GM12865 (cell line): ENCODE measurements at regions not wholly inside any gene's neighbourhood (a gene's known extent, or its start where the extent isn't known, plus 50 kb on each side); places are given as distances from the start of the nearest gene placed in this dataset.
A peak's percentile ranks its signal among the peaks of the same experiment; 100 is the strongest.

Experiments used
- DNase-seq: peaks from one replicate; pipeline ENCODE4 v3.0.0; 2010; ENCODE audit warnings: low read depth
- H3K4me3 ChIP-seq: 2 replicates; pipeline ENCODE4 v1.5.1; 2011; ENCODE audit warnings: mild to moderate bottlenecking, low read depth, low read length, control low read depth
- TF ChIP-seq, protein P1 (sequence below): IDR thresholded peaks from 2 replicates; pipeline ENCODE4 v1.5.1; 2011; ENCODE audit warnings: low read length, control low read depth, low read depth, inconsistent platforms; ENCODE audit not compliant: insufficient read depth; ENCODE audit errors: missing control alignments

DNA sequence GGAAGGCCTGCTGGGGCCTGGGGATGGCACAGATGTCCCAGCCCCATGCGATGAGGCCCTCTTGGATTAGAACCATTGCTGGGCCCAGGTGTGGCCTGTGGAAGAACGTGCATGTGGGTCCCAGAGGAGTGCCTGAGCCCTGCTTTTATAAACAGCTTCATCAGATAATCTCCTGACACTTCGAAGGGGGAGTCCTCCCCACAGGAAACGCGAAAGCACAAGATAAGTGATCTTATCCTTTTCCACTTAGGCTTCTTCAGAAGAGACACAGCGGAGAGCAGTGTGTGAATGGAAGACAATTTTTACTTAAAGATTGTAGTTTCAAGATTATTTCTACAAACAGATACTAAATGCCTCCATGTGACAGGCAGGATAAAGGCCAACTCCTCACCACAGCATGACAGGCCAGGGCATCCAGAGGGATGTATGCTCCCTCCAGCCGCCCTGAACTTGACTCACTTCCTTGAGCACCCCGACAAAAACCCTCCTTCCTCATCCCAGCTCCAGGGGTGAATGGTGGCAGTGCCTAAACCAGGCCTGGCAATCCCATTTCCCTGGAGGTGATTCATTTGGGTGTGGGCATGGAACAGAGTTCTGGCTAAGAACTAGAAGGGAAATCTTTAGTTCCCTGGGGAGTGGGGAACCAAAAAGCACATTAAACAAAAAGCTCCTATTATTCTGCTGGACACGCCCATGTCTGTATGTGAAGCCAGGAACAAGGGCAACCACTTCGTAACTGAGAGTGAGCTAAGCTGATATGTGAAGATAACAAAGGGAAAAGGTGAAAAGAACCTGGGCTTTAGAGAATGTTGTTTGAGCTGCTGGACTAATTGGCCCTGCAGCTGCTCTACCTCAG lies 56.2 kb upstream of the TMEM163 start:
- DNase-seq, result no peak
- TF ChIP-seq, protein P1, sequence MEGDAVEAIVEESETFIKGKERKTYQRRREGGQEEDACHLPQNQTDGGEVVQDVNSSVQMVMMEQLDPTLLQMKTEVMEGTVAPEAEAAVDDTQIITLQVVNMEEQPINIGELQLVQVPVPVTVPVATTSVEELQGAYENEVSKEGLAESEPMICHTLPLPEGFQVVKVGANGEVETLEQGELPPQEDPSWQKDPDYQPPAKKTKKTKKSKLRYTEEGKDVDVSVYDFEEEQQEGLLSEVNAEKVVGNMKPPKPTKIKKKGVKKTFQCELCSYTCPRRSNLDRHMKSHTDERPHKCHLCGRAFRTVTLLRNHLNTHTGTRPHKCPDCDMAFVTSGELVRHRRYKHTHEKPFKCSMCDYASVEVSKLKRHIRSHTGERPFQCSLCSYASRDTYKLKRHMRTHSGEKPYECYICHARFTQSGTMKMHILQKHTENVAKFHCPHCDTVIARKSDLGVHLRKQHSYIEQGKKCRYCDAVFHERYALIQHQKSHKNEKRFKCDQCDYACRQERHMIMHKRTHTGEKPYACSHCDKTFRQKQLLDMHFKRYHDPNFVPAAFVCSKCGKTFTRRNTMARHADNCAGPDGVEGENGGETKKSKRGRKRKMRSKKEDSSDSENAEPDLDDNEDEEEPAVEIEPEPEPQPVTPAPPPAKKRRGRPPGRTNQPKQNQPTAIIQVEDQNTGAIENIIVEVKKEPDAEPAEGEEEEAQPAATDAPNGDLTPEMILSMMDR, result no peak
- H3K4me3 ChIP-seq, result no peak overlapping the region

DNA sequence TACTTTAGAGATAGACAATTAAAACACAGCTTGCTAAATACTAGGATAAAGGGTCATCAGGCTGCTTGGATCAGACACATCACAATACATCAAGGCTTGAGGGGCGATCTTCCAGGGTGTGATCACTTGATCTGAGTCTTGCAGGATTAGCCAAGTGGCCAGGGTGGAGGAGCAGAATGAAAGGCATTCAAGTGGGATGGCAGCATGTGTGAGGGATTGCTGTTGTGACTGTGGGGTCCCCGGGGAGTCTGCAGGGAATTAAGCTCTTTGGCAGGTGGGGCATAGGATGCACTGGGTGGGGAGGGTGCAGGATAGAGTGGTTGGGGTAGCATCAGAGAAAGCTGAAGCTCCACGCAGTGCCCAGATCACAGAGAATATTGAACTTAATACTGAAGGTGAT lies 58.0 kb upstream of the TMEM163 start:
- no peak overlapping the region for H3K4me3 ChIP-seq
- no peak for DNase-seq
- TF ChIP-seq, protein P1, result no peak

DNA sequence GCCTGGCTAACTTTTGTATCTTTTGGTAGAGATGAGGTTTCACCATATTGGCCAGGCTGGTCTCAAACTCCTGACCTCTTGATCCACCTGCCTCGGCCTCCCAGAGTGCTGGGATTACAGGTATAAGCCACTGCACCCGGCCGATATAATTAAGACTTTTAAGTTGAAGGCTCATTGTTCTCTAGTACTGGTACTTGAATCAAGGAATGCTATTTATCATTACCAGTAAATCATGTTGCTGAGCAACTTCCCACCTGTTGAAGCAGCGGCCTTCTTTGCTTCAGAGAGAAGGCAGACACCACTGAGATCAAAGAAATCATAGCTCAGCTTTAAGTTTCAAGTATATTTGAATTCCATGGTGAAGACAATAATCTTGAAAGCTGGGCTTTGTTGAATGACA lies 58.8 kb upstream of the TMEM163 start:
- no peak overlapping the region for H3K4me3 ChIP-seq
- TF ChIP-seq, protein P1, result no peak
- DNase-seq, result no peak

DNA sequence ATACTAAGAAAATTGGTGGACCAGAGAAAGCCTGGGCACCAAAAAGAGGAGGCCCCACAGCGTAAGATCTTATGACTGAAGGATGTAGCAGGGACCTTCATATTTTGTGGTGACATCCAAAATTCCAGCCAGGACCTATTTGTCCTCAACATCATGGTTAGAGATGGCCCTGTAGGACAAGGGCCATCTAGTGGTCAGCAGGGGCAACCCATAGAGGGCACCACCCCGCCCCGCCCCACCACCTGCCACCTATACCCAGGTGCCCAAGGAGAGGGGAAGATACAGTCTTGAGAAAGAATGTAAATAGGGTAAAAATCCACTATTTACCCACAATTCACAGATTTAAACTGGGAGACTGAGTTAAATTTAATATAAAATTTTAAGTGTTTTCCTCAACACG lies 59.6 kb upstream of the TMEM163 start:
- no peak overlapping the region for H3K4me3 ChIP-seq
- TF ChIP-seq, protein P1, result peak; percentile 13
- no peak for DNase-seq

DNA sequence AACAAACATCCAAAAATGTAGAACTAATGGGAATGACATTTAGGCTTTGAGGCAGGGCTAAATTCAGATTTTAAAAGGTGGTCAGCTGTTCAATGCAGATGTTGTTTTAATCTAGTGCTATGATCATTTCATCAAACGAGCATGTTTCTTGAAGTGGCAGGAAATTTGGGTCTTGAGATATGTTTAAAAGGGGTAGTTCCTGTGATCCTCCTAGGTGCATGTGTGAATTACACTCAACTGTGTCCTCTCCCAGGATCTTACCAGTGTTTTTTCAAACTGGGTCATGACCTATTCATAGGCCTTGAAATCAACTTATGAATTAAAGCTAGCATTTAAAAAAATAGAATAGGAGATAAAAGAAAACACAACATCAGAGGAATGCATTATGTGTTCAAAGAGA lies 57.4 kb upstream of the ACMSD start:
- no peak for DNase-seq
- TF ChIP-seq, protein P1, result no peak
- H3K4me3 ChIP-seq, result no peak overlapping the region

DNA sequence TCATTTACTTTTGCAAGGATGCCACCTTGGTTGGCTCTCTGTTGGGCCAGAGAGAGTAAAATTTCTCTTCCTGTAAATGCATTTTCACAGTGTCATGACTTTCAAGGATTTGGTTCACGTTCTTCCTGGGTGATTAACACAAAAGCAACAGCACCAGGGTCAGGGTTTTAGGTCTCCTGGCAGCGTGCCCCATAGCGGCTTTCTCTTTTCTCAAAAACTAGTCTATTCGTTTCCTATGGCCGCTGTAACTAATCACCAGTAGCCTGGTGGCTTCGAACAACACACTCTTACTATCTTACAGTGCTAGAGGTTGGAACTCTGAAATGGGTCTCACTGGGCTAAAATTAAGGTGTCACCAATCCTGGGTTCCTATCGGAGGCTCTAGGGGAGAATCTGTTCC lies 56.3 kb upstream of the ACMSD start:
- TF ChIP-seq, protein P1, result no peak

DNA sequence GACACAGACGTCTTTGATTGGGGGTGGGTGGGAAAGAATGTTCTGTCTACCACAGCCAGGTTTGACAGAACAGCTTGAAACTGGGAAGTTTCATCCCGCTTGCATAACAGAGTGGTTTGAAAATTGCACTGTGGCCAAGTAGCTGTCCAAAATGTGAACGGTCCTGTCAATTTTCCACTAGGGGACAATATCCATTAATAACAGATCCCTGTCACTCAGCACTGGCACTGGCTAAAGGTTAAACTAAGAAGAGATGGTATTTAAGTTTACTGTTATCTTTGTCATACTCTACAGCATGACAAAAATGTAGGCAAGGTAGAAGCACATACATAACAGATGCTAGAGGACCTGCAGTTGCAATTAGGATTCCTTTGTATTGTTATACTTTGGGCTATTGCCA lies 55.6 kb upstream of the ACMSD start:
- DNase-seq, result peak; percentile 31
- TF ChIP-seq, protein P1, result peak; percentile 33
- no peak overlapping the region for H3K4me3 ChIP-seq

More for the DNA sequence above, 56.3 kb upstream of the ACMSD start:
- DNase-seq, result no peak
- no peak overlapping the region for H3K4me3 ChIP-seq
